CD4-positive, alpha-beta T cell (primary cell): ENCODE measurements at regions not wholly inside any gene's neighbourhood (a gene's known extent, or its start where the extent isn't known, plus 50 kb on each side); places are given as distances from the start of the nearest gene placed in this dataset.

Experiments used
- ATAC-seq: fragments of 200-7000 bp; cut with Tn5 transposase; one replicate; pipeline ENCODE4 v1.10.0; 2022; ENCODE audit warnings: mild to moderate bottlenecking; ENCODE audit not compliant: poor library complexity
- CTCF ChIA-PET: fragments of 350-600 bp; sonication (Branson Sonifier 250); formaldehyde crosslinking; loops from one replicate; lab custom pipeline; 2021; ENCODE audit warnings: antibody characterized with exemption, inconsistent platforms; lab: Charles Lee
- POLR2A ChIA-PET: fragments of 350-600 bp; sonication (Branson Sonifier 250); formaldehyde crosslinking; loops from one replicate; lab custom pipeline; 2021; ENCODE audit warnings: antibody characterized with exemption, inconsistent platforms; lab: Charles Lee
- DNase-seq, 14 experiments: peaks; one replicate each; pipeline ENCODE4 v3.0.0-alpha.2; 2013 to 2020; ENCODE audit warnings: mixed read lengths in 2 of 14
- H3K27ac ChIP-seq, 2 donors: one replicate each; pipeline versions ENCODE4 v1.5.1 to v1.7.0; 2013; ENCODE audit warnings: low read length in 2 of 2, low read depth in 1 of 2, mild to moderate bottlenecking in 1 of 2
- H3K27me3 ChIP-seq, 2 experiments: 1 replicate in 1 of 2; 2 replicates in 1 of 2; pipeline versions ENCODE4 v1.6.1 to v1.7.0; 2013; ENCODE audit warnings: low read length in 2 of 2, control low read depth in 1 of 2, mild to moderate bottlenecking in 1 of 2, moderate library complexity in 1 of 2; ENCODE audit not compliant: insufficient read depth in 2 of 2, control insufficient read depth in 1 of 2
- H3K36me3 ChIP-seq: one replicate; pipeline ENCODE4 v1.6.1; 2013; ENCODE audit warnings: low read length, control low read depth; ENCODE audit not compliant: insufficient read depth
- H3K4me1 ChIP-seq: one replicate; pipeline ENCODE4 v1.6.1; 2013; ENCODE audit warnings: low read length, control low read depth; ENCODE audit not compliant: insufficient read depth
- H3K4me3 ChIP-seq: one replicate; pipeline ENCODE4 v1.5.1; 2013; ENCODE audit warnings: mild to moderate bottlenecking, low read length, moderate library complexity
- H3K9me3 ChIP-seq, 2 experiments: 1 replicate in 1 of 2; 2 replicates in 1 of 2; pipeline versions ENCODE4 v1.6.1 to v1.7.0; 2013; ENCODE audit warnings: low read length in 2 of 2, mild to moderate bottlenecking in 2 of 2, control low read depth in 1 of 2, moderate library complexity in 1 of 2; ENCODE audit not compliant: control insufficient read depth in 1 of 2, insufficient read depth in 1 of 2
- H3K27ac Mint-ChIP-seq: one replicate; pipeline ENCODE4 v1.8.0; 2020; ENCODE audit warnings: mixed read lengths
- H3K27me3 Mint-ChIP-seq: one replicate; pipeline ENCODE4 v1.8.0; 2021; ENCODE audit warnings: mixed read lengths
- H3K36me3 Mint-ChIP-seq: one replicate; pipeline ENCODE4 v1.8.0; 2021; ENCODE audit warnings: low read depth, mixed read lengths
- H3K4me1 Mint-ChIP-seq: one replicate; pipeline ENCODE4 v1.8.0; 2021; ENCODE audit warnings: low read depth, mixed read lengths
- H3K4me3 Mint-ChIP-seq: one replicate; pipeline ENCODE4 v1.8.0; 2020; ENCODE audit warnings: mild to moderate bottlenecking, mixed read lengths
- H3K9me3 Mint-ChIP-seq: one replicate; pipeline ENCODE4 v1.8.0; 2020; ENCODE audit warnings: mixed read lengths
- CTCF ChIP-seq: fragments of 200-600 bp; IDR thresholded peaks from one replicate; pipeline ENCODE4 v1.8.0; 2022; ENCODE audit warnings: antibody characterized with exemption, mild to moderate bottlenecking
- intact Hi-C, 2 experiments: fragments of 100-400 bp; cut with DNase I in 1 of 2; cut with micrococcal nuclease in 1 of 2; formaldehyde crosslinking; loops; one replicate each; pipeline versions ENCODE4 v1.15.1 to v1.9.0; 2023 to 2025; cut with DNase I, micrococcal nuclease

GRCh38 chr2:22703286-22703920 is 681.6 kb upstream of the KLHL29 start:
- Histone ChIP-seq H3K9me3 (peaks cover 0 to 11% of the 10 kb centered on the region in 2 experiments), H3K27ac (no peak overlapping the region), H3K27me3 (no peaks in the 10 kb centered on the region), H3K4me1 (no peaks in the 10 kb centered on the region), H3K36me3 (no peaks in the 10 kb centered on the region), H3K4me3 (no peak overlapping the region)
- no peak for TF ChIP-seq CTCF
- H3K4me1 Mint-ChIP-seq = no peaks in the 10 kb centered on the region
- intact Hi-C loops = no loop called here
- no peak for DNase-seq
- no peak for ATAC-seq
- no peak overlapping the region for H3K4me3 Mint-ChIP-seq
- POLR2A ChIA-PET = no interaction called here
- H3K36me3 Mint-ChIP-seq = no peaks in the 10 kb centered on the region
- peaks cover 11% of the 10 kb centered on the region for H3K9me3 Mint-ChIP-seq
- no peak overlapping the region for H3K27ac Mint-ChIP-seq
- CTCF ChIA-PET = no interaction called here
- H3K27me3 Mint-ChIP-seq = no peaks in the 10 kb centered on the region

- peaks cover 19% of the 10 kb centered on the region for H3K9me3 Mint-ChIP-seq
- H3K27me3 ChIP-seq = no peaks in the 10 kb centered on the region
- peaks cover 0 to 10% of the 10 kb centered on the region in 2 experiments for H3K9me3 ChIP-seq
- H3K36me3 ChIP-seq = no peaks in the 10 kb centered on the region
- no peaks in the 10 kb centered on the region for H3K27me3 Mint-ChIP-seq
- no peaks in the 10 kb centered on the region for H3K4me1 Mint-ChIP-seq
- no peak overlapping the region for H3K27ac ChIP-seq
- no peaks in the 10 kb centered on the region for H3K4me1 ChIP-seq
- ChIA-PET CTCF (no interaction called here), POLR2A (no interaction called here)
- H3K4me3 Mint-ChIP-seq = no peak overlapping the region
- TF ChIP-seq CTCF = no peak
- ATAC-seq (no peak), DNase-seq (no peak)
- no peaks in the 10 kb centered on the region for H3K36me3 Mint-ChIP-seq
- intact Hi-C loops = no loop called here
- H3K4me3 ChIP-seq = no peak overlapping the region
- H3K27ac Mint-ChIP-seq = no peak overlapping the region
Observed at GRCh38 chr2:22719396-22719795, 665.6 kb upstream of the KLHL29 start.

DNA sequence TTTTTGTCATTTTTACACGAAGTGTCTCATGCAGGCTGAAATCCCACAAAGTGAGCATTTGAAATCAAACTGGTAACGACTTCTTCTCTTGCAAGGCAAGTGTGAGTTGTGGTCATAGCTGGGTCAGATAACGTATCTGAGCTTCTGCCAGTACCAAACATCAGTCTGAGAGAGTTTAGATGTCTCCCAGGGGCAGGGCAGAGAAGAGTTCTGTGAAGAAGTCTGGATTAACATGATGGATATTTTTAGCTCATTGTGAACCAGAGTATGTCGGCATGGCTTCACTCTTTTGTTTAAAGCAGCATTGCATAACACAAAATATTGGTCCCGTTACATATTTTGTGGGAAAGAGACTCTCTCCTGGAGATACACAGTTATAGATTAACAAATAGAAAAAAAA is 655.5 kb upstream of the KLHL29 start:
- H3K27me3 ChIP-seq = no peaks in the 10 kb centered on the region
- no peaks in the 10 kb centered on the region for H3K27me3 Mint-ChIP-seq
- peaks cover 0 to 4% of the 10 kb centered on the region in 2 experiments for H3K9me3 ChIP-seq
- H3K27ac ChIP-seq = no peak overlapping the region
- CTCF ChIA-PET = no interaction called here
- ATAC-seq (no peak), DNase-seq (no peak)
- H3K4me1 ChIP-seq = no peaks in the 10 kb centered on the region
- H3K4me3 Mint-ChIP-seq = no peak overlapping the region
- no peak for TF ChIP-seq CTCF
- no peaks in the 10 kb centered on the region for H3K36me3 ChIP-seq
- no peaks in the 10 kb centered on the region for H3K36me3 Mint-ChIP-seq
- H3K4me1 Mint-ChIP-seq = no peaks in the 10 kb centered on the region
- no peak overlapping the region for H3K27ac Mint-ChIP-seq
- intact Hi-C loops = no loop called here
- POLR2A ChIA-PET = no interaction called here
- H3K9me3 Mint-ChIP-seq = peaks cover 10% of the 10 kb centered on the region
- H3K4me3 ChIP-seq = no peak overlapping the region
